A673 (cell line): ENCODE measurements at regions not wholly inside any gene's neighbourhood (a gene's known extent, or its start where the extent isn't known, plus 50 kb on each side); places are given as distances from the start of the nearest gene placed in this dataset.
A peak's percentile ranks its signal among the peaks of the same experiment; 100 is the strongest.

Experiments used
- BruUV-seq: library from RNA; stranded (reverse); fragments of 400-500 nt; replicated peaks from 2 replicates; lab custom pipeline; 2021; lab: Mats Ljungman, UMichigan
- CTCF ChIA-PET: fragments of 300-600 bp; sonication (Branson Sonifier 250); formaldehyde crosslinking; loops from one replicate; lab custom pipeline; 2022; ENCODE audit warnings: antibody characterized with exemption; lab: Charles Lee
- POLR2A ChIA-PET: fragments of 300-600 bp; sonication (Branson Sonifier 250); formaldehyde crosslinking; loops from one replicate; lab custom pipeline; 2022; ENCODE audit warnings: antibody characterized with exemption; ENCODE audit not compliant: low non-redundant PET; lab: Charles Lee
- DNase-seq: peaks from one replicate; pipeline ENCODE4 v3.0.0-alpha.2; 2015; ENCODE audit warnings: low spot score
- H3K27ac ChIP-seq: fragments of 200-600 bp; sonication (generic); 2 replicates; pipeline ENCODE4 v1.5.1; 2016; ENCODE audit warnings: mixed run types, low read depth, mild to moderate bottlenecking, mixed read lengths, antibody characterized with exemption, low read length; ENCODE audit not compliant: poor library complexity, severe bottlenecking
- H3K27me3 ChIP-seq: fragments of 200-600 bp; sonication (generic); replicated peaks from 2 replicates; pipeline ENCODE4 v1.6.1; 2017; ENCODE audit warnings: mixed run types, low read depth, mild to moderate bottlenecking, mixed read lengths, antibody characterized with exemption, low read length; ENCODE audit not compliant: insufficient read depth, poor library complexity
- H3K36me3 ChIP-seq: fragments of 200-600 bp; sonication (generic); 2 replicates; pipeline ENCODE4 v1.6.1; 2016; ENCODE audit warnings: mixed run types, mild to moderate bottlenecking, mixed read lengths, antibody characterized with exemption, low read length; ENCODE audit not compliant: insufficient read depth, poor library complexity, severe bottlenecking
- H3K4me1 ChIP-seq: fragments of 200-600 bp; sonication (generic); 2 replicates; pipeline ENCODE4 v1.6.1; 2017; ENCODE audit warnings: mixed run types, mild to moderate bottlenecking, mixed read lengths, antibody characterized with exemption, low read length; ENCODE audit not compliant: insufficient read depth, poor library complexity, severe bottlenecking
- H3K4me3 ChIP-seq: fragments of 200-600 bp; sonication (generic); 2 replicates; pipeline ENCODE4 v1.5.1; 2016; ENCODE audit warnings: low read depth, mixed run types, mild to moderate bottlenecking, mixed read lengths, low read length; ENCODE audit not compliant: poor library complexity, severe bottlenecking
- H3K9me3 ChIP-seq: fragments of 200-600 bp; sonication (generic); 2 replicates; pipeline ENCODE4 v1.6.1; 2016; ENCODE audit warnings: mixed run types, low read depth, mild to moderate bottlenecking, mixed read lengths, antibody characterized with exemption, low read length; ENCODE audit not compliant: poor library complexity, severe bottlenecking
- CTCF ChIP-seq: fragments of 300-800, 200-600 bp; sonication (generic); conservative IDR thresholded peaks from 2 replicates; pipeline ENCODE4 v1.5.1; 2017; ENCODE audit warnings: low read depth, mild to moderate bottlenecking, antibody characterized with exemption, low read length, moderate library complexity, mixed read lengths
- EZH2 ChIP-seq: fragments of 200-600 bp; sonication (generic); IDR thresholded peaks from 2 replicates; pipeline ENCODE4 v1.6.1; 2017; ENCODE audit warnings: borderline replicate concordance, low read depth, mild to moderate bottlenecking, mixed read lengths, antibody characterized with exemption, low read length; ENCODE audit not compliant: poor library complexity, severe bottlenecking
- intact Hi-C: fragments of 100-400 bp; cut with micrococcal nuclease; formaldehyde crosslinking; loops from one replicate; pipeline ENCODE4 v1.10.0; 2022; ENCODE audit not compliant: unreplicated experiment

- H3K4me3 ChIP-seq = no peak overlapping the region
- intact Hi-C loops = no loop called here
- TF ChIP-seq EZH2 (no peak), CTCF (no peak)
- no peak overlapping the region for H3K27ac ChIP-seq
- H3K4me1 ChIP-seq = no peaks in the 10 kb centered on the region
- CTCF ChIA-PET = interaction anchor here (0.5 kb wide), 1 partner anchor 816 kb away, joined by 3 read pairs; no protein-coding TSS in a partner anchor
- no peaks in the 10 kb centered on the region for H3K9me3 ChIP-seq
- H3K27me3 ChIP-seq = peaks cover 30% of the 10 kb centered on the region
- no TSS peak for BruUV-seq
- H3K36me3 ChIP-seq = no peaks in the 10 kb centered on the region
- DNase-seq = no peak
- POLR2A ChIA-PET = no interaction called here
Measured at GRCh38 chr12:102781117-102781516, 135.9 kb downstream of the PAH start.

GRCh38 chr12:102776041-102776440 lies 141.0 kb downstream of the PAH start:
- intact Hi-C loops = no loop called here
- no peak overlapping the region for H3K27ac ChIP-seq
- H3K36me3 ChIP-seq = no peaks in the 10 kb centered on the region
- no peak for DNase-seq
- no peaks in the 10 kb centered on the region for H3K9me3 ChIP-seq
- ChIA-PET CTCF (no interaction called here), POLR2A (interaction anchor here (0.7 kb wide), 1 partner anchor 1529 kb away, joined by 6 read pairs; no protein-coding TSS in a partner anchor)
- no peaks in the 10 kb centered on the region for H3K4me1 ChIP-seq
- H3K27me3 ChIP-seq = peaks cover 3% of the 10 kb centered on the region
- no TSS peak for BruUV-seq
- no peak overlapping the region for H3K4me3 ChIP-seq
- TF ChIP-seq EZH2 (no peak), CTCF (no peak)

GRCh38 chr12:102769323-102769916 lies 147.6 kb downstream of the PAH start:
- DNase-seq = peak; percentile 87
- Histone ChIP-seq H3K4me1 (peaks cover 27% of the 10 kb centered on the region), H3K36me3 (no peaks in the 10 kb centered on the region), H3K4me3 (no peak overlapping the region), H3K27me3 (no peaks in the 10 kb centered on the region), H3K27ac (no peak overlapping the region), H3K9me3 (no peaks in the 10 kb centered on the region)
- TF ChIP-seq EZH2 (no peak), CTCF (peak; percentile 81)
- BruUV-seq = no TSS peak
- intact Hi-C loops = loop anchor here (2.0 to 5.0 kb wide), 4 partner anchors 287 to 852 kb away; partner anchors contain the start of gene IGF1
- POLR2A ChIA-PET = no interaction called here
- CTCF ChIA-PET = interaction anchor here (0.6 kb wide), 1 partner anchor 707 kb away, joined by 4 read pairs; the partner anchor contains the start of gene WASHC3
